OCI-LY7 (cell line): ENCODE measurements at regions not wholly inside any gene's neighbourhood (a gene's known extent, or its start where the extent isn't known, plus 50 kb on each side); places are given as distances from the start of the nearest gene placed in this dataset.

ENCODE experiments used
- BruUV-seq: library from RNA; stranded (reverse); fragments of 400-500 nt; replicated peaks from 2 replicates; lab custom pipeline; 2021; lab: Mats Ljungman, UMichigan
- CTCF ChIA-PET: fragments of 300-600 bp; sonication (Branson Sonifier 250); formaldehyde crosslinking; loops from one replicate; lab custom pipeline; 2022; ENCODE audit warnings: antibody characterized with exemption; ENCODE audit not compliant: unreplicated experiment; lab: Charles Lee
- POLR2A ChIA-PET: fragments of 300-600 bp; sonication (Branson Sonifier 250); formaldehyde crosslinking; loops from one replicate; lab custom pipeline; 2022; ENCODE audit warnings: antibody characterized with exemption; lab: Charles Lee
- DNase-seq: peaks from one replicate; pipeline ENCODE4 v3.0.0-alpha.2; 2015; ENCODE audit warnings: low spot score
- H2AFZ ChIP-seq: fragments of 200-600 bp; sonication (generic), shearing (Covaris generic); 2 replicates; pipeline ENCODE4 v1.6.1; 2014; ENCODE audit warnings: mild to moderate bottlenecking, antibody characterized with exemption, low read length, moderate library complexity
- H3K27ac ChIP-seq: fragments of 200-600 bp; sonication (generic); 2 replicates; pipeline ENCODE4 v1.5.1; 2014; ENCODE audit warnings: mixed run types, low read depth, mild to moderate bottlenecking, moderate library complexity, low read length, inconsistent platforms; ENCODE audit not compliant: poor library complexity, severe bottlenecking
- H3K36me3 ChIP-seq: fragments of 200-600 bp; sonication (generic); 2 replicates; pipeline ENCODE4 v1.6.1; 2014; ENCODE audit warnings: mild to moderate bottlenecking, antibody characterized with exemption, low read length, moderate library complexity, mixed read lengths; ENCODE audit not compliant: insufficient read depth
- H3K4me1 ChIP-seq: fragments of 200-600 bp; sonication (generic); 2 replicates; pipeline ENCODE4 v1.5.1; 2014; ENCODE audit warnings: mild to moderate bottlenecking, low read length; ENCODE audit not compliant: insufficient read depth, poor library complexity, severe bottlenecking
- H3K4me2 ChIP-seq: fragments of 200-600 bp; sonication (generic); 2 replicates; pipeline ENCODE4 v1.6.1; 2014; ENCODE audit warnings: mild to moderate bottlenecking, low read length
- H3K4me3 ChIP-seq: fragments of 200-600 bp; sonication (generic); 2 replicates; pipeline ENCODE4 v1.5.1; 2014; ENCODE audit warnings: mild to moderate bottlenecking, low read depth, low read length; ENCODE audit not compliant: poor library complexity, severe bottlenecking
- H3K79me2 ChIP-seq: fragments of 200-600 bp; sonication (generic); 2 replicates; pipeline ENCODE4 v1.6.1; 2016; ENCODE audit warnings: low read depth, mild to moderate bottlenecking, low read length, moderate library complexity, mixed read lengths; ENCODE audit not compliant: insufficient read depth
- H3K9me2 ChIP-seq: fragments of 200-600 bp; sonication (generic); 2 replicates; pipeline ENCODE4 v1.6.1; 2016; ENCODE audit warnings: mild to moderate bottlenecking, low read length, mixed read lengths; ENCODE audit not compliant: insufficient read depth
- H3K9me3 ChIP-seq: fragments of 200-600 bp; sonication (generic); 2 replicates; pipeline ENCODE4 v1.6.1; 2014; ENCODE audit warnings: mild to moderate bottlenecking, mixed run types, low read length, mixed read lengths
- H4K20me1 ChIP-seq: fragments of 200-600 bp; sonication (generic); 2 replicates; pipeline ENCODE4 v1.6.1; 2014; ENCODE audit warnings: mild to moderate bottlenecking, antibody characterized with exemption, low read length, moderate library complexity, mixed read lengths; ENCODE audit not compliant: insufficient read depth
- CTCF ChIP-seq: fragments of 200-600 bp; sonication (generic); conservative IDR thresholded peaks from 2 replicates; pipeline ENCODE4 v1.5.1; 2014; ENCODE audit warnings: mild to moderate bottlenecking, antibody characterized with exemption, low read length, moderate library complexity, mixed read lengths
- EZH2phosphoT487 ChIP-seq: fragments of 200-600 bp; sonication (generic); IDR thresholded peaks from 2 replicates; pipeline ENCODE4 v1.6.1; 2018; ENCODE audit warnings: low read depth, borderline replicate concordance, mild to moderate bottlenecking, mixed run types, antibody characterized with exemption, low read length, moderate library complexity, mixed read lengths
- intact Hi-C: fragments of 100-400 bp; cut with micrococcal nuclease; formaldehyde crosslinking; loops from one replicate; pipeline ENCODE4 v1.10.0; 2022; ENCODE audit not compliant: unreplicated experiment

- ChIA-PET POLR2A (no interaction called here), CTCF (no interaction called here)
- intact Hi-C loops: no loop called here
- Histone ChIP-seq H3K4me2 (no peak overlapping the region), H3K9me2 (no peaks in the 10 kb centered on the region), H2AFZ (no peak overlapping the region), H3K4me3 (no peak overlapping the region), H3K4me1 (no peaks in the 10 kb centered on the region), H3K79me2 (no peaks in the 10 kb centered on the region), H3K27ac (no peak overlapping the region), H3K36me3 (no peaks in the 10 kb centered on the region), H4K20me1 (no peaks in the 10 kb centered on the region), H3K9me3 (no peaks in the 10 kb centered on the region)
- no peak for DNase-seq
- BruUV-seq: no TSS peak
- no peak for TF ChIP-seq EZH2phosphoT487
- TF ChIP-seq CTCF: no peak
These were observed 193.0 kb upstream of the SHH start for GRCh38 chr7:156005202-156005691.

GRCh38 chr7:156004265-156005201 is 192.3 kb upstream of the SHH start:
- CTCF ChIA-PET: no interaction called here
- no peak overlapping the region for H3K4me3 ChIP-seq
- no peak for DNase-seq
- BruUV-seq: no TSS peak
- no peaks in the 10 kb centered on the region for H4K20me1 ChIP-seq
- H3K79me2 ChIP-seq: no peaks in the 10 kb centered on the region
- no peak overlapping the region for H3K27ac ChIP-seq
- no peak overlapping the region for H2AFZ ChIP-seq
- no peaks in the 10 kb centered on the region for H3K4me1 ChIP-seq
- TF ChIP-seq EZH2phosphoT487: no peak
- TF ChIP-seq CTCF: no peak
- no peaks in the 10 kb centered on the region for H3K36me3 ChIP-seq
- POLR2A ChIA-PET: no interaction called here
- no peak overlapping the region for H3K4me2 ChIP-seq
- H3K9me2 ChIP-seq: no peaks in the 10 kb centered on the region
- no peaks in the 10 kb centered on the region for H3K9me3 ChIP-seq
- intact Hi-C loops: no loop called here
